ENCODE measurements at regions not wholly inside any gene's neighbourhood (a gene's known extent, or its start where the extent isn't known, plus 50 kb on each side); places are given as distances from the start of the nearest gene placed in this dataset.

- H3K27ac ChIP-seq: no peak overlapping the region
- TF ChIP-seq ZFX (IDR thresholded peaks at IDR 0.05; ENCODE audit: borderline replicate concordance) (no peak), CTCF (IDR thresholded peaks at IDR 0.05) (no peak)
These were observed 183.4 kb upstream of the PTBP2 start for GRCh38 chr1:96538111-96538641.

DNA sequence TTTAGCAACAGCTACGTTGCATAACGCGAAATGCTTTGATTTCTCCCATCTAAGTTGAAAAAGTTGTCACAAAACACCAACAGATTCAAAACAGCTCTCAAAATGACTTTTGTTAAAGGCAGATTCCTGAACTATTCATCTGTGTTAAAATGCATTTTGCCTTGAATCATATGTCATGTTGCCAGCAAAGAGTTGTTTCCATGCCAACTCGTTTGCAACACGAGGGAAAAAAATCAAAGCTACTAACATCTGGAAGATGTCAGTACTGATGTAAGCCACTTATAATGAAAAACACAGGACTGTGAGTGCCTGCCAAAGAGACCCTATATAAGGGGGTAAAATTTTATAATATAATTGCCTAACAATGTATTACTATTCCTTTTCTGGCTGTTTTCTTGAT lies 182.7 kb upstream of the PTBP2 start:
- no peak for TF ChIP-seq CTCF (IDR thresholded peaks at IDR 0.05)
- no peak for TF ChIP-seq ZFX (IDR thresholded peaks at IDR 0.05; ENCODE audit: borderline replicate concordance)
- no peak overlapping the region for H3K27ac ChIP-seq

DNA sequence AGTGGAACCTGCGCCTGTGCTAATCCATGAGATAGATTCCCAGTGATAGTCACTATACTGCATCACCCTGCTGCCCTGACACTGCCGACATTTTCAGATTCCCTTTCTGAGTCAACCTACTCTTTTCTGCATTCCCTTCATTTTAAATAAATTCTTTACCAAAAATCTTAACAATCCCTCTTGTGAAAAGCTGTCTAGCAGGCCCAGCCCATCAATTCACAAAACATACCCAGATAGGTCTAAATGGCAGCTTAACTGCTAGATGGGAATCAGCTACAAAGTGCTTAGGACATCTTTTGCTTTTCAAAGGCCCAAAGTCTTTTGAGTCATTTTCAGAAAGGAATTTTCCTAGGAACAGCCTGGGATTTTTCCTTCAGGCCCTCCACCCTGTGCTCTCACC lies 180.1 kb upstream of the PTBP2 start:
- no peak for TF ChIP-seq CTCF (IDR thresholded peaks at IDR 0.05)
- no peak for TF ChIP-seq ZFX (IDR thresholded peaks at IDR 0.05; ENCODE audit: borderline replicate concordance)
- no peak overlapping the region for H3K27ac ChIP-seq

DNA sequence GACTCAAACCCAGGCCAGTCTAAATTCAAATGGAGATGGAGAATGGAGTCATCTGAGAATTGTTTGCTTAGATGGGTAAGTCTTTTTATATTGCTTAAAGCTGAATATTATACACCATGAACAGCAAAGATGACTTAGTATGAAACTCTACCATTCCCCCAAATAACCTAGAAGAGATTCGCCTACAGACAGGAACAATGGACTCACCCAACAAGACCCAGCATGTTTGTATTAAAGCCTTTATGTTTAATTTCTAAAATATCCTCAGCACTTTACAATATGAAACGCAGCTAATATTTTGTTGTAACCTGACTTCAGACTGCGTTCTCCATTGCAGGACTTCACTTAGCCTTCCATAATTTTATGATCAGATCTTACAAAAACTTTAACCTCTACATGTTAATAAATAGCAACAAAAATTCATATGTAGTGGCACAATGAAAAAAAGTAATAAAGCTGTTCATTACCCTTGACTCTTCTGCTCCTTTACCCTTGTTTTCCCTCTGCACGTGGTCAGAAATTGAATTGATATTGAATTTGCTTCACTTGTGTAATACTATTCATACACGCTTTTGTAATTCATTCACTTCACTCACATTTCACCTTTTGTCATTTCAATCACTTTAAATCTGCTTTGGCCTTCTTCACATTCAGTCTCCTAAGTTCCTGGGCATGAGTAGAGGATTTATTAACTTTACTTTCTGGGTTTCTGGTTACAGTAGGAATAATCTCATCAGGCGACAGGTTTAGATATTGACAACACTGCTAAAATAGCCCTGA lies 177.3 kb upstream of the PTBP2 start:
- no peak overlapping the region for H3K27ac ChIP-seq
- TF ChIP-seq CTCF (IDR thresholded peaks at IDR 0.05) (no peak), ZFX (IDR thresholded peaks at IDR 0.05; ENCODE audit: borderline replicate concordance) (no peak)

DNA sequence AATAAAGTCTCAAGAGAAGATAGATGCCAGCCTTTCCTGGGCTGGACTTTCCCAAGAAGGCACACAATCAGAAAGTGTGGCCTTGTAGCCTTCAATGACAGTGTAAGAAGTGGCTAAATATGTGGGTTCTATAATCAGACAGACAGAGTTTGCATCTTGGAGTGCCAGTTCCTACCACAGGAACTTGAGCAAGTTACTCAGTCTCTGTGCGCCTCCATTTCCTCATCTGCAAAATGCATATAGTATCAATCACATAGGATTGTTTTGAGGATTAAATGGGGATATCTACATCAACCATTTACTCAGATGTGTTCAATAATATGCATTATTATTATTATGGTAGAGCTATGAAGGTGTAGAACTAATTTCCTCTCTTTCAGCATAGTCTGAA lies 176.8 kb upstream of the PTBP2 start:
- TF ChIP-seq ZFX (IDR thresholded peaks at IDR 0.05; ENCODE audit: borderline replicate concordance): no peak
- no peak for TF ChIP-seq CTCF (IDR thresholded peaks at IDR 0.05)
- H3K27ac ChIP-seq: no peak overlapping the region

GRCh38 chr1:96545935-96546656 lies 175.5 kb upstream of the PTBP2 start:
- TF ChIP-seq ZFX (IDR thresholded peaks at IDR 0.05; ENCODE audit: borderline replicate concordance) (no peak), CTCF (IDR thresholded peaks at IDR 0.05) (no peak)

DNA sequence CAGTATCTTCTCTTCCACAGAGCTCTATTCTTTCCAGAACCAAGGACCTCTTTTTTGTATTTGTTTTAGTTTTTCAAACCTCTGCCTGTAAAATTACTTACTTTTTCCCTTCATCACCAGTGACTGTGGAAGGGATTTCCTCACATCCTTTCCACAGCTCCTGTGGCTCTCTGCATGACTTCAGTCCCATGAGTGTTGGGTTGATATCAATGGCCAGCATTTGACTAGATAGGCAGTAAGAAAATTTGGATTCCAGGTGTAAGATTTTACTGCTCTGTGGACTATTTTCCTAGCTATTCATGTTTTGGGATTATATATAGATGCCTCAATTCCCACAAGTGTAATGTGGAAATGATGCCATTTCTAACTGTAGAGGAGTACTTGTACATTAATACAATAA lies 171.5 kb upstream of the PTBP2 start:
- H3K27ac ChIP-seq: no peak overlapping the region
- TF ChIP-seq CTCF (IDR thresholded peaks at IDR 0.05) (no peak), ZFX (IDR thresholded peaks at IDR 0.05; ENCODE audit: borderline replicate concordance) (no peak)

More at GRCh38 chr1:96545935-96546656, 175.5 kb upstream of the PTBP2 start:
- no peak overlapping the region for H3K27ac ChIP-seq
